Left kidney (tissue), 1 donor: ENCODE measurements at regions not wholly inside any gene's neighbourhood (a gene's known extent, or its start where the extent isn't known, plus 50 kb on each side); places are given as distances from the start of the nearest gene placed in this dataset.
A peak's percentile ranks its signal among the peaks of the same experiment; 100 is the strongest.

Experiments used
- DNase-seq: peaks from one replicate; pipeline ENCODE4 v3.0.0-alpha.2; 2013

DNA sequence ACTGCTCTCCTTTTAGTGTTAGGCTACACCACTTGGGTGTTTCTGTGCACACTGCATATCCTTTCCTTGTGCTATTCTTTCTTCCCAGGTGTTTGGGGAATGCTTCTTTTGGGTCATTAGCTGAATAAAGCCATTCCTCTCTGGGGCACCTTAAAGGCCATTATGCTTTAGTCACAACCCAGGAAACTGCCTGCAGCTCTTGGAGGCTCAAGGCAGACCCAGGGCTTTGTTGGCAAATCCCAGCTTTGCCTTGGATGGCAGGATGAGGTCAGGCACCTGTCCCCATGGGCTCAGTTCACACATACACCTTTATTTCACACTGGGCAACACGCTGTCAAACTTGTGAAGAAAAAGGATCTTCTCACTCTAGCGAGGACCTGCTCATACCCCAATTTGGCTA, 460.6 kb downstream of the CCSER2 start:
- no peak for DNase-seq

DNA sequence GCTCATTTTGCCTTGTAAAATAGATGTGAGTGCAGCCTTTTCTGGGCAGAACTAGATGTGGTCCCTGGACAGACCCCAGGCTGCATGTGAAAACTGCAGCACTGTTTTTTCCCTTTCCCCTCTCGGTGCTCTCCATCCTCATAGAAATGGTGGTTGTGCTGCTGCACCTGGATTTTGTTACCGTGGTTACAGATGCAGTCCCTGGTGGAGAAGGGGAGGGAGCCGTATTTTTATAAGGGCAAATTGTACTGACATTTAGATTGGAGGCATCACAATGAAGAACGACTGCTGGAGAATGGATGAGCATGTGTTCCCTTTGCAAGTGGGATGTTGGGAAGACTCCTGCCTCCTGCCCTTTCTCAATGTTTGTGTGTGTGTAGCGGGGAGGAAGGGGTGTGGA, 469.9 kb downstream of the CCSER2 start:
- DNase-seq: no peak

DNA sequence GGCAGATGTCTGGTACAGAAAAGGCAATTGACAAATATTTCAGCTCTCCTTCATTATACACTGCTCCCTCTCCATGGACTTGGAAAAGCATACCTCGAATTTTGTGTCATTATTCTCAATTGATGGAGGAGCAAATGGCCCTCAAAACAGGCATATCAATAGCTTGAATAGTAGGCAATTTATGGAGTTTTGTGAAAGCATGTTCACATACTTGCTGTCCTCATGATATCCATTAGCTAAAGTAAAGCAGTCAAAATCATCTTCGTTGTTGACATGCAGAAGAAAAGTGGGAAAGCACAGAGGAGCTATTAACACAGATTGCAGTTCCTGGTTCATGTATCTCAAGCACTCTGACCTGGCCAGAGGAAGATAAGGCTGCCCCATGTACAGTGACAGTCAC, 472.8 kb downstream of the CCSER2 start:
- no peak for DNase-seq

DNA sequence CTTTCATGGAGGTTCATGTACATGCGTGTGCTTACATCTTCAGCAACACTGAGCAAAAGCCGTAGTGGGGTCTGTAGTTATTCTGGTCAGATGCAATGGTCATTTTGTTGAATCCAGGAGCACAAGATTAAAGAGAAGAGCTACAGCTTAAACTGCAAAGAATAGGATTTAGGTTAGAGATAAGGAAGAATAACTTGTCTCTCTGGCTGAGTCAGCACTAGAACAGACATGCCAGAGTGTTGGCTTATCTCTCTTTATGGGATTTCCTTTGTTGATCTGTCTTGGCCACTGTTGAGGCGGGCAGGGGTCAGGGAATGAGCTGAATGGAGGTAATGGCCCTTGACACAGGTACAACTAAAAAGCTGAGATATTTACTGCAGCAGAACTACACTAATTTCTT, 473.5 kb downstream of the CCSER2 start:
- no peak for DNase-seq

DNA sequence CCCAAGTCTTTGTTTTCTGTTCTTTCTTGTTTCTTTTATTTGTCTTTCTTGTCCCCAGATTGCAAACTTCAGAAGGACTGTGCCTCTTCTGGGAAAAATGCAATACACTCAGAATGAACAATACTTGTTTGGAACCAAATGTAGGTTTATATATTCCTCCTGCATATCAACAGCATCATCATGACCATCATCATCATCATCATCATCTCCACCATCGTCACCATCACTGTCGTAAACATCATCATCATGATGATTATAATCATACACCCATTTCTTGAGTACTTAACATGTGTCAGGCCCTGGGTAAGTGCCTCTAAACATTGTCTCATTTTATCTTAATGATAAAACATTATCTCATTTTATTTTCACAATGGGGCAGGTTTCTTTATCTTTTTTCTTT, 476.8 kb downstream of the CCSER2 start:
- DNase-seq: no peak

DNA sequence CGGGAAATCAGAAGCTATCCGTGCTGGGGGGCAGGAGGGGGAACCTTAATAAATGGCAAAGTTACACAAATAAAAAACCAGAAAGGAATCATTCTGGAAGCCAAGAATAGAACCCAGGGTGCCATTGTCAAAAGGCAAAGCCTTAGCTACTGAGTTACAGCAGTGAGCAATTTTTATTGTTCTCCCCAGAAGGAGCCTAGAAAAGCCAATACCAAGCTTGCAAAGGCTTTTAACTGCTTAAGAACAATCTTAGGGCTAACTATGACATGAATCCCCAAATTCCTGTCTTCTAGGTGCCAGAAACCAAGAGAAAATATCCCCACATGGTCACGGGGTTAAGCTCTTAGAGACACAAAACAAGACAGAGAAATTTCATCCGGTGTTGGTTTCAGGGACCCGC, 482.7 kb downstream of the CCSER2 start:
- DNase-seq: peak; percentile 11

DNA sequence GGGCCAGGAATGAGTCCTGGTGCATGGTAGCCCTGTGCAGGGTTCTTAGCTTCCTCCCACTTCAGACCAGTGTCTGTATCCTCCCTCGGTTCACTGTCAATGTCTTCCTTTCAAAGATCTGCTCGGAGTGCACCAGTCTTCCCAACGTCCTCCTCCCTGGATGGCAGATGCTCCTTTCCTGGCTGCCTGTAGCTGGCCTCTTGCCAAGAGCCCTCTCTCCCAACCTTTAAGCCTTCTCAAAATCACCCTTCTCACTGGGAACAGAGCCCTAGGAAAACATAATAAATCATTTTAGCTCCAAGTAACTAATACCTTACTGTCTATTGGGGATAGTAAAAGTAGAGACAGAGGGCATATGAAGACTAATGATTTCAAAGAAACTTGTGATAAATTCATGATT, 490.6 kb downstream of the CCSER2 start:
- peak; percentile 5 for DNase-seq

DNA sequence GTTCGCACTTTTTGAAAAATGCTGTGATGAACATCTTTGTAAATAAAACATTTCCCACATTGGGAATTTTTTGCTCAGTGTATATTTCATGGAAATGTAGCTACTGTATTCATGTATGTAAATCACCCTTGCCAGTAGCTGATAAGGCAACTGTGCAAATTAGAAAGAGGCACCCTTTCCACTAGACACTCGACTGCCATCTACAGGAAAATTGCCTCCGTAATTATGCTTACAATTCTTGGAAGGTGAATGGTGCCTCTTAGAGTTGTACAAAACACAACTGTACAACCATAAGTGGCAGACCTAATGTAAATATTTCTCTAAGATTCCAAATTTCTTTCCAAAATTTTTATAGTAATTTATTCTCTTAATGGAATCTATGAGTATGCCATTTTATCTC, 491.7 kb downstream of the CCSER2 start:
- DNase-seq: no peak

DNA sequence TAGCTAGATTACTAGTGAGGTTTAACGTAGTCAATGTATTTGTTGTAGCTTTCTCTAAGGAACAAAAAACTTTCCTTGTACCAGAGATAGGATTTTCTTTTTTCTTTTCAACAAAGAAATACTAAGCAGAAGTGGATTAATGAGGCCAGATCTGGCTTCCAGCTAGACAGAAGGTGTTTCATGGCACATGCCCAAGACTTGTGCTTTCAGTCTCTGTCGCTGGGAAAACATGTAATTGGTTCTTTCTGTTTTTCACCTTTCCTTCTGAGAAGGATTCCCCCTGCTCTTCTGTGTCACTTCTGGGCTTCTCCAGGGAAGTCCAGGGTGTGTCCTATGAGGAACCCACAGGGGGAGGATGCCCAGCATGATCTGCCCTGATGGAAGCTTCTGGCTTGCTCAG, 492.2 kb downstream of the CCSER2 start:
- no peak for DNase-seq

DNA sequence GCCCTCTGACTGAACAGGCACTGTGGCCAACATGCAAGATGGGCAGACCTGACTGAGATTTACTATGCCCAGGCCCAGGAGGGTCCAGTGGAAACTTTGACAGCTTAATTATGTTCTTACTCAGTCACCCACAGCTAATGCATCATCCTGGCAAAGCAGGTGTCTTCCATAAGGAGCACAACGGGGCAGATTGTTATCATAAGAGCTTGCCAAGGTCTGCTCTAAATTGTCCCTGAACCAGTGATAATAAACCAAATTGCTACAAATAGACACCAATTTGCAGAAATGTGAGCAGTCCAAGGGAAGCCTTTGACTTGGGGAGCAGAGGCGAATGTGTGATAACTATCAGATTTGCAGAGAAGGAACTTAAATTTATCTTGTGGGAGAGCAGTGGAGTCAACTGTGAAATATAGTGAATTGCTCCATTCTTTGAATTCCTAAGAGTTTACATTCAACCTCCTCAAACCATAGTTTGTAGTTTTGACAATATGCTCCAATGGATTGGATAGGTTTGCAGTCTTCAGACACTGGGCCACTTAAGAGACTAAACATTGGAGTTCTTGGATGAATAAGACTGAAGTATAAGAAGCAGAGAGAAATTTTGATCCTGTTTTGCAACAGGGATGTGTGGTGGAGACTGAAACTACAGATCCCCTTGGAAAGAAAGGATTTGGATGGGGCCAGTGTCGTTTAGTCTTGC, 494.7 kb downstream of the CCSER2 start:
- DNase-seq: no peak

DNA sequence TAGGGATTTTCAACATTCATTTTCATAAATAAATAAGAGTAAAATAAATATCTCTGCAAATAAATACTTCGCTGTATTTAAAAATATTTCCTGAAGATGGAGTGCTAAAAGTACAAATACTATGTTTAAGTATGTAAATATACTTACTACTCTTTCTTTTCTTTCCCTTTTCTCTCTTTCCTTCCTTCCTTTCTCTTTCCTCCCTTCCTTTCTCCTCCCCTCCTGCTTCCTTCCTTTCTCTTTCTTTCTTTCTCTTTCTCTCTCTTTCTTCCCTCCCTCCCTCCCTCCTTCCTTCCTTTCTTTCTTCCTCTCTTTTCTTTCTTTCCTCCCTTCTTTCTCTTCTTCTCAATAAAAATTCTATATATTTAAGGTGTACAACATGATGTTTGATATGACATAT, 496.1 kb downstream of the CCSER2 start:
- DNase-seq: no peak

DNA sequence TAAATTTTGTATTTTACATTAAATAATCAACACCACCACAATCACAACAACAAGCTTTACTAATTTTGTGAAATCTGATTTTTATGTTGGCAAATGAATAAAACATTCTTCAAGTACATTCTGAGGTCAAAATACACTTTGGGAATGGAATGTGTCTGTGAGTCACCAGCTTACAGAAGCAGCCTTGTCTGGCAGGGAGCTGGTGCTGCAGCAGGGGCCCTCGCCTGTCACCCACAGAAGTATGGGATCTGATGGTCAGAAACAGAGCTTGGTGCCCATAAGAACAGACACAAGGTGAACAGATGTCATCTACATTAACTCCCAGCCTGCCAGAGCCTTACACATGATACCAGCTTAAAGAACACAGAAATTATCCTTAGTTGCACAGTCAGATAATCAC, 496.9 kb downstream of the CCSER2 start:
- DNase-seq: no peak

DNA sequence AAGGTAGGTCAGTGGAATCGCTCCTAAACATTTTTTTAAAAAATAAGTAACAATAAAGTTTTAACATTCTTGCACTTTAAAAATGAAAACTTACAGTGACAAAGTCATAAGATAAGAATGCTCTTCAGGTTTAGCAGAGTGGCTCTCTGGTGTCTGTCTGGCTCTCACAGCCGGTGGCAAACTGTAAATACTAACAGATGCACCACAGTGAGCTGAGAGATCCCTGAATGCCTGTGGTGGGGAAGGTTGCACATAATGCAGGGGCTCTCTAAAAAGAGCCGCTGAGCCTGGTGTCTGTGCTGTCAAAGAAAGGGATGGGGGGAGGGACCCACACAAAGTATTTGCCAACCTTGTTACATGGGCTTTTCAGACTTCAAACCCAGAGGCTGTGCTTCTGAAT, 498.3 kb downstream of the CCSER2 start:
- no peak for DNase-seq

DNA sequence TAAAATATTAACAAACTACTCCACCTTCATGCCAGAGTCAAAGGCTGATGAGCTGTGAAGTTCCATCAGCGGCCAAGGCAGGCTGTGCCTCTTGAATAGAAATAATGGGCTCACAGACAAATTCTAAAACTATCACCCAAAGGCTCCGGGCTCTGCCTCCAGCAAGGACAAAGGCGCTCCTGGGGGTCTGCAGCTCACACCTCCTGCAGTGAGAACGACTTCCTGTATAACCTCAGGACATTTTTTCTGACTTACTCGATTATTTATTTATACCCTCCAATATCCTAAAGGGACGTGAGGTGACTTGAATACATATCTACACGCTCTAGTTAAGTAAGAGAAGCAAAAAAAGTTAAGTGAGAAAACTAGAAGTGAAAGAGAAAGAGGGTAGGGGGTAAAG, 500.7 kb downstream of the CCSER2 start:
- DNase-seq: no peak

DNA sequence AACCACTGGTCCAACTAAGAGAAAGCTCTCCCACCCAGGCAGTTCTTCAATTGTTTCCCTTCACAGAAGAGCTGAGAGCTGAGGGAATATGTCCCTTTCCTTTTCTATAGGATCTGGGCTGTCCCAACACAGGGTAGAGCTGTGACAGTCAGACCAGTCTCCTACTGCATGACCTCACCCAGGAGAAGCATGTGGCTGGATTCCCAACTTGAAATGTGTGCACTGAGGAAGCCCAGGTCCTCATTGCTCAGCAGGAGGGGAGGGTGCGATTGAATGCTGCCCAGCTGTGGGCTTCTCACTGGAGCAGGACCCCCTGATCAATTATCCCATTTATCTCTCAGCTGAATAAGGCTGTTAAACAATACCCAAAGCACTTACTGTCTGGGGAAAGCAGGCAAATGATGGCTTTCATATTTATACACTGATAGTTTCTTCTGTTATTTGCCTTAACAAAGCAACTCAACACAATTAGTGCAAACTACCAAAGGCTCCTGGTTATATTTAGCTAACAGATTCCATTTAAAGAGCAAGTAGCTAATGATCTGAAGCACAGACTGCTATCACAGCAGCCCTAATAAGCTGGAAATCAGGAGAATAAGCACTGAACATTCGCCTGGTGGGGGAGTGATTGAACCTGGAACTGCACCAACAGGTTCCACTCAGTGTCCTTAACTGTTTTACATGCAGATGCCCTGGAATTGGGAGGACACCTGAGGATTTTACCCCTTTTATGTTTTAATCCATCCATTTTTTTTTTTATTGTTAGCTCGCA, 508.8 kb downstream of the CCSER2 start:
- no peak for DNase-seq

DNA sequence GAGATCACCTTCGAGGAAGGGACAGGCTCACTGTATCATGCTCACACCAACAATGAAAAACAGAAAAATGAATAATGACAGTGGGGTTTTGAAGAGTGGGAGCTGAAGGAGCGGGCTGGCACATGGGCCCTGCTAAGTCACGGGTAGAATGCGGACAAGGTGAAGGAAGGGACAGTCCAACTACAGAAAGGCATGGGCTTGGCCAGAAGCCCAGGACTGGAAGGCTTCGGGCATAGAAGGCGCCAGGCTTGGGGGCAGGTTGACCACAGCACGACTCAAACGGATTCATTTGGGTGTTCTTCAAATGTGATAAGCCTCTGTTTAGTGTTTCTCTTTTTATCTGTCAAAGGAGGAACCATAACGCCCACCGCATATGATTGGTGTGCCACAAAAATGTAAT, 509.5 kb downstream of the CCSER2 start:
- no peak for DNase-seq

DNA sequence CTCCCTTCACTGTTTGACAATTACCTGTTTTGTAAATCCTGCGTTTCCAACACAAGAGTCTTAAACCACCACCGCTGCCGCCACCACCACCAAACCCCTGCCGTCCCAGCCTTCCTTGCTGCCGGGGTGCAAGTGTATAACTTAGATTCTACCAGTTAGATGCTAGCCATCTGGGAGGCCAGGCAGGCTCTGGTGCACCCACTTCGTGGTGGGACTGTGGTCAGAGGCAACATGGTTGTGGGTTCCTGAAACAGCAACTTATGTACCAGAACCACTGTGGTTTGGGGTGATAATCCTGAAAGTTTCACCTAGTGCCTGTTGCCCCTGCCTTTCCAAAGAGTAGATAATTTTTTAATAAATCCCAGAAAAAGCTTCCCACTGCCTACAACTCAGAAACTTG, 510.5 kb downstream of the CCSER2 start:
- no peak for DNase-seq

DNA sequence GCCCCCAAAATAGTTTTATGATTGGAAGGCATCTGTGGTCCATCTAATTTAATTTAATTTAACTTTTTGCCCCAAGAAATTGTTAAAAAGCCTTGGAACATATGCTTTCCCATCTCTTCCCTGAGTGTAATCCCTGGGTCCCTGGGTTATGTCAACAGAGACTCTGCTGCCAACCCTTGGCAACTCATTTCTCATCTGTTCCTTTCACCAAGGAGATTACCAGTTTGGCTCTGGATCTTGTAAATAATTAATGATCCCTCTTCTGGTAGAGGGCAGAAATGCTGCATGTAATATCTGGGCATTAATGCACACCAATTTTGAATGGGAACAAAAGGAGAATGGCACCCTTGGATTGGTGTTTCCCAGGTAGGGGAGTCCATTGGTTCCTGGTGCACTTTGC, 514.2 kb downstream of the CCSER2 start:
- DNase-seq: no peak

DNA sequence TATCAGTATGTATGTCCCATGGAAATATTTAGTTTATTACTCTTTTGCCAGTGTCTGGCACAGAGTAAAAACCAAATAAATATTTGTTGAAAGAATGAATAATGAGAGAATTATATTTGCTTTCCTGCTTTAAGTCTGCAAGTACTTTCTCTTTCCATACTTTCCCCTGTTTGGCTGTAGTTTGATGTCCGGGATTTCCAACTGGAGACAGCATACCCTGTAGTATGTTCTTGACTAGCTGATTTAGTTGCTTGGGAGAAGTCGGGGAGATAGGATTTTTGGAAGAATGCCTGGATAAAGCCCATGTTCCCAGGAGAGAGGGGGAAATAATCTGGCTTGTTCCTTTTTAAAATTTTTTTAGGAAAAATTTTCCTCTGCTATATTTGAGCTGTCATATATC, 516.1 kb downstream of the CCSER2 start:
- no peak for DNase-seq

DNA sequence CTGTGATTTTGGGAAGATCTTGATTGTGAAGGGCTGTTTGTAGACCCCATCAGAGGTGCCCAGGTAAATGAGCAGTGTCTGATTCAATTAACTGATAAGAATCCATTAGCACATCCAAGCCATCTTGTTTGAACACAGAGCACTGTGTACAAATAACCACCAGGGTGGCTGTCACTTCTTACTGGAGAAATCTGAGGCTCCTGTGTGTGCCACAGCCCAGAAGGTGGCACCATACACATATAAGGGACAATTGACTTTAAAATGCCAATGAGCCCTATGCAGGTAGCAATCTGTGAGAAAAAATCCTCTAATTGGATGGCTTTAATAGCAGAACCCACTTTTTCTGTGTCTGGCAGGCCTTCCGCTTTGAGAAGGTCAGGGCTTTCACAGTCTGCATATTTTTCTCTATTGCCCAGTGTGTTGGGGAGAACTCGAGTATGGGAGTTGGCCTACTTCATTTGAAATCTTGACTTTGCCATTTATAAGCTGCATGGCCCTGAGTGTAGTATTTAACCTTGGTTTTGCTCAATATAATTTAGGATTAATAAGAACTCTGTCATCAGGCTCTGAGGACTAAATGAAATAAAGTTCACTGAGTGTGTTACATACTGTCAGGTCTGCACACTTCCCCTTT, 517.4 kb downstream of the CCSER2 start:
- no peak for DNase-seq

DNA sequence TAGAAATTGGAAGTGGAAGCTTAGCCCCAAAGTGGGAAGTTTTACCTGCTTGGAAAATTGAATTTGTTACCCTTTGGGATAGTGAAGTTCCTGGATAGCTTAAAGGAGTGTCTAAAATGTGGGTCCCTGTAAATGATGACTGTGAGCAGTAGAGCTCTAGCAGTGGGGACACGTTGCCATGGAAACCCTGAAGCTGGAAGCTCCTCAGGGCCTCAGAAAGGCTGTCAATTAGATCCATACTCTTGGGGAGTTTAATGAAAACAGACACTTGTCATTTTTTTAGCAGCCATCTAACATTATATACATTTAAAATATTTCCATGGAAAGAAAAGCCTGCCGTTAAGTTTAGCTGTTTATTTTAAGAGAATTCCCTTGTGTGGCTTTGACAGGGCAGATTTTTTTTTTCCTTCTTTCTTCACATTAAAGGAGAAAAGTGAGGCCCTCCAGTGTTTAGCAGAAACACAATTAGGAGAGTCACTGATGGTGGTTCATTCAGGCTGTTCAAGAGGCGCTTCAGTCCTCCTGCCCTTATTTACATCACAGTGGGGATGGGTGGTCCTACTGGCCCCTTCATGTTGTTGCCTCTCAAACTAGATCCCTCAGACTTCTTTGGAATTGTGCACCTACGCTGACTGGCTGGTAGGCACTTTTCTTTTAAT, 518.4 kb downstream of the CCSER2 start:
- no peak for DNase-seq

DNA sequence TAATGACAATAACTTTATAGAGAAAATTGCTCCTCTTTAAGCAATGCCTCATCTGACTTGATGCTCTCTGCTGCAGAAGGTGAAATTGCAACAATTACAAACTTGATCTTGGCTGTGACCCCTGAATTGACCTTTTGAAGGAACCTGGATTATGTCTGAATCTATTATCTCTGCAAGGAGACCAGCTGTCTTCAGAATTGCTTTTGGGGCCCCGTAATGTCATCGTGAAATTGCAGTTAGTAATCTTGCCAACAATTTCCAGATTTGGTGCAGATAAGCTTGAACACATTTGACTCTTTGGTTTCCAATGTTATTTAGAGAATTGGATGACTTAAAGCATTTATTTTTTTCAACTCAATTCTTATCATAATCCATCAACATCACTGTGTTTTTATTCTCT, 520.6 kb downstream of the CCSER2 start:
- DNase-seq: no peak

DNA sequence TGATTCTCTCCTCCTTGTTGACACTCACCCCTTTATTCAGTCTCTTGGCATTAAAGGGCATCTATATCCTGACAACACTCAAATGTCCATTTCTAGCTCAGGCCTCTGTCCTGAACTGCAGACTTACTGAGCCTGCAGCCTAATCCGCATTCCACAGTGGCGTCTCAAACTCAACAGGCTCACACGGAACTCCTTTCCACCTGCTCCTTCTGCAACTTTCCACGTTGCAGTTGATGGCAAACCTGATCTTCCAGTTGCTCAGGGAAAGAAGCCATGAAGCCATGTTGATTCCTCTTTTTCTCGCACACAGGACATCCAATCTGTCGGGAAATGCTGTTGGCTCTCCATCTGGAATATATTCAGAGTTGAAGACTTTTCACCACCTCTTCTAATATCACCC, 522.4 kb downstream of the CCSER2 start:
- no peak for DNase-seq
